ENCODE measurements at regions not wholly inside any gene's neighbourhood (a gene's known extent, or its start where the extent isn't known, plus 50 kb on each side); places are given as distances from the start of the nearest gene placed in this dataset.

GRCh38 chr4:153900426-153900825, 111.5 kb upstream of the SFRP2 start:
- TF ChIP-seq CTCF (IDR thresholded peaks at IDR 0.05) = no peak
- no peak for TF ChIP-seq POLR2A (IDR thresholded peaks at IDR 0.05)
